Colonic mucosa (tissue), 4 donors: ENCODE measurements at regions not wholly inside any gene's neighbourhood (a gene's known extent, or its start where the extent isn't known, plus 50 kb on each side); places are given as distances from the start of the nearest gene placed in this dataset.

Source experiments
- DNase-seq: peaks from one replicate; pipeline ENCODE4 v3.0.0-alpha.2; 2020
- H3K27ac ChIP-seq: fragments of 200-600 bp; one replicate; pipeline ENCODE4 v1.8.0; 2021
- H3K27me3 ChIP-seq: fragments of 200-600 bp; one replicate; pipeline ENCODE4 v1.8.0; 2021
- H3K36me3 ChIP-seq: fragments of 200-600 bp; one replicate; pipeline ENCODE4 v1.8.0; 2021
- H3K4me1 ChIP-seq: fragments of 200-600 bp; one replicate; pipeline ENCODE4 v1.8.0; 2021; ENCODE audit warnings: mild to moderate bottlenecking
- H3K4me3 ChIP-seq: fragments of 200-600 bp; one replicate; pipeline ENCODE4 v1.8.0; 2021
- H3K9ac ChIP-seq, 2 donors: one replicate each; pipeline ENCODE4 v1.7.0; 2013; ENCODE audit warnings: control low read depth in 2 of 2, low read depth in 2 of 2, low read length in 2 of 2
- H3K9me3 ChIP-seq: fragments of 200-600 bp; one replicate; pipeline ENCODE4 v1.8.0; 2021
- CTCF ChIP-seq: fragments of 200-600 bp; IDR thresholded peaks from one replicate; pipeline ENCODE4 v1.8.0; 2022; ENCODE audit warnings: antibody characterized with exemption, mild to moderate bottlenecking
- intact Hi-C: fragments of 100-400 bp; cut with DNase I; formaldehyde crosslinking; loops from one replicate; pipeline ENCODE4 v1.14.1; 2022
- donor health status: healthy.
- donor health status: DM: no; HTN: no; CAD: no.
- donor health status: DM: no; HTN: no; CAD: no.

DNA sequence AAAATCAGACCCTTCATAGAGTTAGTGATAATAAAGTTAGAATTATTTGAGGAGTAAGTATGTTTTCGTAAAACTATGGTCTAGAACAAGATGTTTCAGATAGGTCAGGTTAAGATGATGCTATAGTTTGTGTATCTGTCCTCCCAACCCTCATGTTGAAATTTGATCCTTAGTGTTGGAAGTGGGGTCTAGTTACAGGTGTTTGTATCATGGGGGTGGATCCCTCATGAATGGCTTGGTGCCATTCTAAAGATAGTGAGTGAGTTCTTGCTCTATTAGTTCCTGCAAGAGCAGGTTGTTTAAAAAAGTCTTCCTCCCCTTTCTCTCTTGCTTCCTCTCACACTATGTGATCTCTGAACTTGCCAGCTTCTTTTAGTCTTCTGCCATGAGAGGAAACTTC lies 707.3 kb upstream of the FOXG1 start:
- H3K4me1 ChIP-seq: no peaks in the 10 kb centered on the region
- no peak for TF ChIP-seq CTCF

GRCh38 chr14:28061006-28061405 lies 705.6 kb upstream of the FOXG1 start:
- Histone ChIP-seq H3K9ac (no peak overlapping the region), H3K4me1 (no peaks in the 10 kb centered on the region), H3K27me3 (no peaks in the 10 kb centered on the region), H3K4me3 (no peak overlapping the region), H3K36me3 (no peaks in the 10 kb centered on the region), H3K9me3 (no peaks in the 10 kb centered on the region), H3K27ac (no peak overlapping the region)
- intact Hi-C loops: no loop called here
- no peak for DNase-seq
- TF ChIP-seq CTCF: no peak

More for the DNA sequence above, 707.3 kb upstream of the FOXG1 start:
- H3K9me3 ChIP-seq: no peaks in the 10 kb centered on the region
- H3K36me3 ChIP-seq: no peaks in the 10 kb centered on the region
- no peak overlapping the region for H3K9ac ChIP-seq
- H3K27ac ChIP-seq: no peak overlapping the region
- no peaks in the 10 kb centered on the region for H3K27me3 ChIP-seq
- intact Hi-C loops: no loop called here
- no peak for DNase-seq
- H3K4me3 ChIP-seq: no peak overlapping the region

DNA sequence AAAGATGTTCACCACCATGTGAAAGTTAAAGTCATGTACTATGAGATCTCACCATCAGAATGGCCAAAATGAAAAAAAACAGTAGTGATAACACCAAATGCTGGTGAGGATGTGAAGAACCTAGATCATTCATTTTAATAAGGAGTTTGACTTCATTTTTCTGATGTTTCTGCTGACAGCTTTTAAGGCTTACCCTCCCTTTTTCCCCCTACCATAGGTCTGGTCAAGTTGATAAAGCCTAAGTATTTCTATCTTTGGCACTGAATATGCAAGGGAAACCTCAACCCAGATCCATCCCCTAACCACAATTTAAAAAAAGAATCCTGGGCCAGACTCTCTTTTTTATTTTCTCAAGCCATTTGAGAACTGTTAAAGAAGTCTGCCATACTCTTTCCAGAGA lies 689.6 kb upstream of the FOXG1 start:
- Histone ChIP-seq H3K36me3 (no peaks in the 10 kb centered on the region), H3K9me3 (no peaks in the 10 kb centered on the region), H3K27ac (no peak overlapping the region), H3K4me1 (no peaks in the 10 kb centered on the region), H3K27me3 (no peaks in the 10 kb centered on the region), H3K9ac (no peak overlapping the region), H3K4me3 (no peak overlapping the region)
- intact Hi-C loops: no loop called here
- no peak for DNase-seq
- TF ChIP-seq CTCF: no peak

DNA sequence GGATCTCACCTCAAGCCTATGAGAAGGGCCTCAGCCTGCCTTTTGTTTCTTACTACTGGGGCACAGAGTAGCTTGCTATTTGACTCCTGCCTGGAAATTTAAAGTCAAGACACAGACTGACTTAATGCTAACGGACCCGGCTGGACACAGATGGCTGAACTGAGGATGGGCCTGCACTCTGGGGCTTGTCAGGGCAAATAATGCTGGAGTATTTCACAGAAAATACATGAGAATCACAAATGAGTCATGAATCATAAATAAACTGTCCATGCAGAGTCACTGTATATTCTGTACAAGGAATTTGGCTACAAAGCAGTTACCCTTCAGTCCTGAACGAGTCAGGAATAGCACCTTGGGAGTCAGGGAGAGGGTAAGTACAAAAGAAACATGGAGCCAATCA lies 683.2 kb upstream of the FOXG1 start:
- Histone ChIP-seq H3K9me3 (no peaks in the 10 kb centered on the region), H3K27me3 (no peaks in the 10 kb centered on the region), H3K4me1 (no peaks in the 10 kb centered on the region), H3K4me3 (no peak overlapping the region), H3K9ac (no peak overlapping the region), H3K27ac (no peak overlapping the region), H3K36me3 (no peaks in the 10 kb centered on the region)
- intact Hi-C loops: no loop called here
- DNase-seq: no peak
- no peak for TF ChIP-seq CTCF

- Histone ChIP-seq H3K9ac (no peak overlapping the region), H3K9me3 (no peaks in the 10 kb centered on the region), H3K27me3 (no peaks in the 10 kb centered on the region), H3K4me3 (no peak overlapping the region), H3K36me3 (no peaks in the 10 kb centered on the region), H3K27ac (no peak overlapping the region), H3K4me1 (no peaks in the 10 kb centered on the region)
- DNase-seq: no peak
- TF ChIP-seq CTCF: no peak
- intact Hi-C loops: no loop called here
Measured at GRCh38 chr14:28088125-28088524, 678.5 kb upstream of the FOXG1 start.

GRCh38 chr14:28097585-28097984 lies 669.0 kb upstream of the FOXG1 start:
- no peaks in the 10 kb centered on the region for H3K9me3 ChIP-seq
- no peak overlapping the region for H3K27ac ChIP-seq
- no peaks in the 10 kb centered on the region for H3K27me3 ChIP-seq
- no peak overlapping the region for H3K4me3 ChIP-seq
- H3K4me1 ChIP-seq: no peaks in the 10 kb centered on the region
- H3K36me3 ChIP-seq: no peaks in the 10 kb centered on the region
- H3K9ac ChIP-seq: no peak overlapping the region
- TF ChIP-seq CTCF: no peak
- no peak for DNase-seq
- intact Hi-C loops: no loop called here
